ENCODE measurements at regions not wholly inside any gene's neighbourhood (a gene's known extent, or its start where the extent isn't known, plus 50 kb on each side); places are given as distances from the start of the nearest gene placed in this dataset.
"Not testable (repeated sequence)": the region's sequence is repeated elsewhere in the genome, so short reads cannot be mapped to it uniquely, and the experiment has no call there.

DNA sequence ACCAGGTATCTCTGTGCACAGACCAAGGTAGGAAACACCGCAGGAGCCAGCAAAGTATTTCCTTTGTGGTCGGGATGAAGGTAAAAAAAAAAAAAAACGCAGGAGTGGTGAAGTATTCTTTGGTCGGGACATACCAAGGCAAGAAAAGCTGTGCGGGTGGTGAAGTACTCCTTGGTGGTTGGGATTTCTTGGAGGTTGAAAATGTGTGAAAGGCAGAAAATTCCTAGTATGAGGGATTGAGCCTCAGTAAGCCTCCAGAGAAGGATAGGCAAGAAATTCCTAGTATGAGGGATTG, 802.6 kb downstream of the PLA2G4A start:
- no peak for DNase-seq (ENCODE audit: low read depth)

DNA sequence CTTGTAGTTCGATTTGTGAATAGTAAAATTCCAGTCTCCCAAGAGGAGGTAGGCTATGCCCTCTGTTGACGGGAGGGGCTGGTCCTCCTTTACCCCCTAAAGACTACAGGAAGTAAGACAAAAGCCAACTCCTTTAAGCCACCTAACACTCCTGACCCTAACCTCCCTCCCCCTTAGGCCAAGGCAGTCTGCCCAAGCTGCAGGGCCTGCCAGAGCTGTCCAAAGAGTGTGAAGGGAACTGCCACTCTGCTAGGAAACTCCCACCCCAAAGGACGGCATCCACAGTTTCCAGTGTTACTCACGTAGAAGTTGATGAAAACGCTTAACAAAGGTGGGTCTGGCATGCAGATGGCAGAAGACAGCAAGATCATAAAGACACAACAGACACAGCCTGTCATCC, 803.2 kb downstream of the PLA2G4A start:
- DNase-seq (ENCODE audit: low read depth): no peak

DNA sequence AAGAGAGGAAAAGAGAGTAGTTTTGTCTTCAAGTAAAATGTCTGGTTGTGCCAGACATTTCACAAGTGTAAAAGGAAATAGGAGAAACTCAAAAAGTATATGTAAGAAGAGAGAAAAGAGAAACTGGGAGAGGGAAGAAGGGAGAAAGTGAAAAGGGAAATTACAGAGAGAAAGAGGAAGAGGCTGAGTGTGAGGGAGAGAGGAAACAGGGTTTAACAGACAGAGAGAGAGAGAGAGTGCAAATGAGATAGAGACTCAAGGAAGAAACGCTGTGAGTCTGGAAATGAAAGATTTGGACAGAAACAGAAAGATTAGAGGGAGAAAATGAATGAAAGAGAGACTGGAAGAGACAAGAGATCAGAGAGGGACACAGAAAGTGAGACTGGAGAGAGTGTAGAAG, 806.2 kb downstream of the PLA2G4A start:
- DNase-seq (ENCODE audit: low read depth): no peak

DNA sequence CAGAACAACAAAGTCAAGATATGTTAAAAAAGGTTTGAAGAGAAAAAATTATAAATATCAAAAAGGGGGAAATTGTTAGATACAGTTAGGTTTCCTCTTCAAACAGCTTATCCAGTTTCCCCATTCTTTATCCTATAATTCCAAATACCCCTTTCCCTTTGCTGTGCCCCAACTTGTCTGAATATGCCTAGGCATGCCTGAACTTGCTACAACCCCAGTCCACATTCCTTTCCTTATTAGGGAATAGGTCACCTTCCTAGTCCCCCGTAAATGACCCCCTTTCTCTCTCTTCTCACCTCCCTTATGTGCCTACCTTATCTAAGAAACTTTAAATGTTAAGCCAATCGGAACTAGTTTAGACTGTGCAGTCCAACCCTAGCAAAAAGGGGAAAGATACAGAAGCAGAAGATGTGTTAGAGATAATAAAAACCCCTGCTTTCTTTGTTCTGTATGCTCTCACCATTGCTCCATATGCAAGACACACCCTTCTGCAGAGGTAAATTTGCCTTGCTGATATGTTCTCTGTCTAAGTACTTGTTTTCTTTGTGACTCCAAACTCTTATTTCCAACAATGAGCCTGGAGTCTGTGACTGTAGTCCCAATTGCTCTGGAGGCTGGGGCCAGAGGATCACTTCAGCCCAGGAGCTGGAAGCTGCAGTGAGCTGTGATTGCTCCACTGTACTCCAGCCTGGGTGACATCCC, 810.1 kb downstream of the PLA2G4A start:
- DNase-seq (ENCODE audit: low read depth): no peak

DNA sequence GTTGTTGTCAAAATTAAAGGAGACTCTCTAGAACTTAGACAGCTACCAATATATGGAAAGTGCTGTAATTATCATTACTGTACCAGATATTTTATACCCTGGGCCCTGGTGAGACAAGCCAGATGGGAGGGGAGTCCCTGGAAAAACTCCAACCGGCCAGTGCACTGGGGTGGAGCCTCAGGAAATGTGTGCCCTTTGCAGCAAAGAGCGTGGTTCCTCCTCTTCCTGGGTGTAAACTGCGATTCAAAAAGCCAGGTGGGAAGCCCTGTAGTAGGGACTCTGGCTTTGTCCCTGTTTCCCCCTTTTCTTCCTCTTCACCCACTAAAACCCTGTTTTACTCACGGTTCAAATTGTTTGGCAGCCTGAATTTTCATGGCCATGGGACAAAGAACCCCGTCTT, 812.3 kb downstream of the PLA2G4A start:
- DNase-seq (ENCODE audit: low read depth): no peak

DNA sequence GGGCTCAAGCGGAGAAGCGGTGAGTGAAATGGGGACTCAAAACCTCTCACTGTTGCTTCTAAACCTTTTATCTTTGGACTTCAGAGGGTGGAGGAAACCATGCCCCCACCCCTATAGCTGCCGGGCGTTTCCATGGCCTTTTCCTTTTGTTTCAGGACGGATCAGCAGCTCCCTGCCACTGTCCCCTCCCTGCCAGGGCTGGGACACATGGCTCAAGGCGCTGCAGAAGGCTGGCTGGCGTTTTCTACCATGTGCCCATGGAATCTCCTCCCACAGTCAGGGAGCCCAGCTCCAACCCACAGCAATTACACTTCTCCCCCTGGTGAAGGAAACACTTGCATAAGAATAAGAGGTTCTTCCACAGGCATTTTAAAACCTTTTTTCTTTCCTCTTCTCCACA, 812.7 kb downstream of the PLA2G4A start:
- DNase-seq (ENCODE audit: low read depth): no peak

DNA sequence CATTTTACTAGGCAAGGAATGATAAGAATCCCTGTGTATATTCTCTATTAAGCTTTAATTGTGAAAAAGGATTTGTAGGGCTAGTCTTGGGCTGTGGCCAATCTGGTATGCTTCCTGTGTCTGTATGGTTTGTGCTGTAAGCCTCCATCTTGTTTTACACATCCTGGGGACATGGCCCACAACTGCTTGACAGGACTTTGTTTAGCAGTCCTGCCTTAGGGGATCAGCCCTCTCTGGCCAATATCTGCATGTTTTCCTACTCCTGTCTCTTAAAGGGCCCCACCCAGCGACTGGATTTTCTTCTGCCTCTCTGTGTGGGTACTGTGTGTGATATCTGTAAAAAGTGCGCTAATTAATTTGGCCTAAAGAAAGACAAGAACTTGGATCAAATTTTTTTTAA, 813.2 kb downstream of the PLA2G4A start:
- no peak for DNase-seq (ENCODE audit: low read depth)

DNA sequence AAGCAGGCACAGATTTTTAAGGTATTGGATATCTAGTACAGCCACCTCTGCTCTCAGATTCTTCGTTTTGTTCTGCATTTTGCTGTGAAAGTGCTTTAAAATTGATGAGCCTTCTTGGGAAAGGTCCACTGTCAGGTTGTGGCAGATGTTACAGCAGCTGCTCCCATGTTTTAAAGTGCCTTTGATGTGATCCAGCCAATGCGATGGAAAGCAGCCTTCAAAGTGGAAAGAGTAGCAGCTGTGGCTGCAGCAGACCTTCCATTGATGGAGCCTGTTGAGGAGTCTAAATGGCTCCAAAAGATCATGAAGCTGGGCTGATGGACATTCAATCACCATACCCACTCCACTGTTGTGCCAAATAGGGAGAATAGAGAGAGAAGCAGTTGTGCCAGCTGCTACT, 816.9 kb downstream of the PLA2G4A start:
- no peak for DNase-seq (ENCODE audit: low read depth)

DNA sequence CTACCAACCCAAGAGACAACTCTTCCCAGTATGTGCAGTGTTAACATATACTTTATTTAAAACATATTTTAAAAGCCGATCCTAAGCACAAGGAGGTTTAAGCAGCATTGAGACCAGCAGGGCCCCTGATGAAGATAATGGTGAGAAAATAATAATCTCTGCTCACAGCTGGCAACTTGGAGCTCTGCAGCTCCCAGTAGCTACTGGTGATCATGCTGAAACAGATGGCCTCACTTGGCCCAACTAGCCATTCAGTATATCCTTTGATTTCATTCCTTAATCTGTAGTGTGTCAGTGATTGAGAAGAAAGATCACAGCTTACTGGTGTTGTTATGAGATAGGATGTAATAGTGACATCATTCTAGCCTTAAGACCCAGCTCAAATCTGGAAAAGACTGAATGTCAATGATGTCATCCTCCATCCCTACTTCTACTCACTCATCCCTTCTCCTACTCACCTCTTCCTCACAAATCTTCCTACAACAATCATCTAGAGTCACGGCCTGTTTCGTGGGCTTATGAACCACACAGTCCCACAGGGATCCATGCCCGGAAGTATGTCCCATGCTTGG, 817.9 kb downstream of the PLA2G4A start:
- no peak for DNase-seq (ENCODE audit: low read depth)

DNA sequence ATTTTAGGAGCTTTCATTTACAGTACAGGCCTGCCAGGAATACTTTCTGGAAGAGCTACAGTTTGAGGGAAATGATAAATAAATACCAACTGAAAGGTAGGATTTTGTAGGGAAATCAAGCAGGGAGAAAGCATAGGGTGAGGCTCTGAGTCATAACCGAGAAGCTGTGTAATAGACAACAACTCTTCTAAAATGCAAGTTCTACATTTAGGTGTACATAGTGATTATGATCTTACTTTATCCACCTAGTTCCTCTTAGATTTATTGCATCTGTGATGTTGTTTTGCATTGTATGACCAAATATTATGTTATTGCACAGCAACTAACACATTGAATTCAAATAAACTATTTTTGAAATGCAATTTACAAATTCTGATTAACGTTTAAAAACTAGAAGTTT, 819.3 kb downstream of the PLA2G4A start:
- DNase-seq (ENCODE audit: low read depth): no peak

DNA sequence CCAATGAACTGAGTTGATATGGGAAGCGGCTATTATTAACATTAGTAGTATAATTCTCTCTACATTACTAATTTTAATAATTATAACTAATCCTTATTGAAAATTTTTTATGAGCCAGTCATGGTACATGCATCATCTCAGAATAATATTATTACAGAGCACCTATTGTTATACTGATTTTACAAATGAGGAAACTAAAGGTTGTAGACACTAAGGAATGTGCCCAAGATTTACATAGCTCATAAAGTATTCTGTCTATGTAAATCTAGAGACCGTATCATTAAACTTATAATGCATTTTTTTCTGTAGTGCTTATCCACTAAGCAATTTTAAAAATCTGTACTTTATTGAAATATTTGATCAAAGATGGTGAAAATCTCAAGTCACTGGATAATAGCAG, 825.9 kb downstream of the PLA2G4A start:
- no peak for DNase-seq (ENCODE audit: low read depth)

DNA sequence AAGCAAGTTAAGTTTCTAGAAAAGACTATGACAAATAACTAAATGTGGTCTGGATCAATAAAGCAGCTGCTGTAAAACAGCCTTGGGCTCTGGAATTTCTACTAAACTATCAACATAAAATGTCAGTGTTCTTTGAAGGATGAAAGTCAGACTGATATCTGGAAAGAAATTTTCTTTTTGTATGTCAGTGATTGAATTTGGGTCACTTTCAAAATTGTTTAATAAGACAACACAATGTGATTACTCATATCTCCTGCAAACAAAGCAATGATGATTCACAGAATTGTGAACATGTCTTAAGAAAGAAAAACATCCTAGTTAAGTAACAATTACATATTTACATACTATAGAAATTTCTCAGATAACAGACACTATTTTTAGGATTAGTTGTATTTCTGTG, 826.4 kb downstream of the PLA2G4A start:
- no peak for DNase-seq (ENCODE audit: low read depth)

DNA sequence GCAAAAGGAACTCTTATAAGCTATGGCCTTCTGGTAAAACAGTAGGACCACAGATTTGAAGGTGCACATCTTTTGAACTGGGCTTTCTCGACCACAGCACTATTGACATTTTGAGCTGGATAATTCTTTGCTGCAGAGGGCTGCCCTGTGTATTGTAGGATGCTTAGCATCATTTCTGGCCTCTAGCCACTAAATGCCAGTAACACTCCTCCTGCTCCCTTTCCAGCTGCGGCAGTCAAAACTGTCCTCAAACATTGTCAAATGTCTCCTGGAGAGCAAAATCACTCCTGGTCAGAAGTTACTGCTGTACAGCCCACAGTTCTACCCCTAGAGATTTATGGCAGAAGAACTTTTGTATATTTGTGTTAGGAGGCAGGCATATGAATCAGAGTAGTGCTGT, 836.7 kb downstream of the PLA2G4A start:
- no peak for DNase-seq (ENCODE audit: low read depth)

DNA sequence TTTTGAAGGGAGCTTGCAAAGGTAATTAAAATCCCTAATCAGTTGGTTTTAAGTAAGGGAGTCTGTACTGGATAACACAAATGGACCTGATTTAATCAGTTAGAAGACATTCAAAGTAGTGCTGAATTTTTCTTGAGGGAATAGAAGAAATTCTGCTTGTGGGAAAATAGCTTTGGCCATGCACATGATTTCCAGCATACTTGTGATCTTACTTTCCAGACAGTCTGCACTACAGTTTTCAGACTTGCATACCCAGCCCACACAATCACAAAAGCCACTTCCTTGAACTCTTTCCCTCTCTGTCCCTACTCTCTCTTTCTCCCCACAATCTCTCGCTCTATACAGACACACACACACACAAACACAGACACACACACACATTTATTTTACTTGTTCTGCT, 852.1 kb downstream of the PLA2G4A start:
- peak; percentile 35 for DNase-seq (ENCODE audit: low read depth)

DNA sequence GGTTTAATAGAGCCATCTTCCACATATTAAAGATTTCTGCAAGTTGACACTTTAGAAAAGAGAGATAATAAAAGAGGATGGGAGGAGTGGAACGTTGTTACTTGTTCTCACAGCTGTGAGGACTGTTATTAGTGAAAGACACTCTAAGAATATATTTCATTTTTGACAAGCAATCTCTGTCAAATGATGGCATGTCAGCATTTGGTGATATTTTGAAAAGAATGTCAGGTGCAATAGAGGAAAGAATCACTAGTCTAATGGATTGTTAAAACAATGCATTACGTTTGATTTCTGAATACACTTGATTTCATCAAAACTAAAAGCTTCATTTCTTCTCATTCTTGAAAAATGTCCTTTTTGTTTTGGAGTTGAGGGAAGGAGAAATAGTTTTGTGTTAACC, 853.4 kb downstream of the PLA2G4A start:
- DNase-seq (ENCODE audit: low read depth): no peak

DNA sequence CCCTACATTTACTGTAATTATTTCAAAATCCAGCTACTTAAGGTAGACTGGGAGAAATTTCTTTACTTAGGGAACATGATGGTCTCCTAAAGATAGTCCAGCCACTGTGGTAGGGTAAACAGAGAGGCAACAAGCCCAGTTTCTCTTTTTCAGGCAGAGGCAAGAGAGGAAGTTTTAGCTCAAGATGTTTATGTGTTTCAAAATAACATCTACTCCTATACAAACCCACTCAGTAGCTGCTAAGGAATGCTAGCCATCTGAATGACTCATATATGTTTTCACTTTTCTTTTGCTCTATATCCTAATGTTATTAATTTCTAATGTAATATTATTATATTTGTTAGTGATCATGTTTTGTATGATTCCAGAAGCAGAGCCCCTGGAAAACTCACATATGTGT, 856.6 kb downstream of the PLA2G4A start:
- DNase-seq (ENCODE audit: low read depth): peak; percentile 33

DNA sequence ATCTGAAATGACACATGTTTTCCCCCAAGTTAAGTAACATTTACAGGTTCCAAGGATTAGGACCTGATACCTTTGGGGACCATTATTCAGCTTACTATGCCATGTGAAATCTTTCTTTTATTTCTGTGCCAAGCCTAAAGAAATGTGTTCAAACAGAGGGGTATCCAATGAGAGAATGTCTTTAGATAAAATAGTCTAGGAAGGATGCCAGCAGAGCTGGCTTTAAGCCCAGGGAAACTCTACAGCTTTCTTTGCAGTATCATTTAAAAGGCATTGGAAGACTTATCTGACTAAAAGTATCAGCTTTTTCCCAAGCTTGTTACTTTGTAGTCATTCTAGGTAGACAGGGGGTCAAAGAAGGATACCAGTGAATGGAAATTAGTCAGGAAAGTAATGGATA, 860.4 kb downstream of the PLA2G4A start:
- DNase-seq (ENCODE audit: low read depth): peak; percentile 57

DNA sequence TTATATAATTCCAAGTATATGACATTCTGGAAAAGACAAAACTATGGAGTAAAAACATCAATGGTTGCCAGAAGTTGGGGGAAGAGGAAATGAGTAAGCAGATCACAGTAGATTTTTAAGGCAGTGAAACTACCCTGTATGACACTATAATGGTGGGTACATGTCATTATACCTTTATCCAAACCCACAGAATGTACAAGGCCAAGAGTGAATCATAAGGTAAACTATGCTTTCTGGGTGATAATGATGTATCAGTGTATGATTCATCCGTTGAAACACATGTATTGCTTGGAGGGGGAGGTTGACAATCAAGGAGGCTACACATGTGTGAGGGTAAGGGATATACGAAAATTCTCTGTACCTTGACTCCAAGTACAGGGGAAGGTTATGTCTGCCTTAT, 862.7 kb downstream of the PLA2G4A start:
- peak; percentile 76 for DNase-seq (ENCODE audit: low read depth)

DNA sequence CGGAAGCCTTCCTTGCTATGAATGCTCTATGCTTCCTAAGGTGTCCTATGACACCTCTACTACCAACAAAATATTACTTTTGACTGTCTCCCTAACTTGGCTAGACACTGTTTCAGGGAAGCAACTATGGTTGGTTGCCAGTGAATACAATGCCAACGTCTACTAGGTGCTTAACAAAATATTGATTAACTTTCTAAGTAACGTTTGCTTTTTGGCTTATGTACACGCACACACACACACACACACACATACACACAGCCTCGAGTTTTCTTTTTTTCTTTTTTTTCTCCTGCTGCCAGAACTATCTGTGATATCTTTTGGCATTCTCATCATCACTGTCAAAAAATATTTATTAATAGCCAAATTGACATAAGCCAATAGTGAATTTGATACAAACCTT, 864.0 kb downstream of the PLA2G4A start:
- DNase-seq (ENCODE audit: low read depth): no peak

DNA sequence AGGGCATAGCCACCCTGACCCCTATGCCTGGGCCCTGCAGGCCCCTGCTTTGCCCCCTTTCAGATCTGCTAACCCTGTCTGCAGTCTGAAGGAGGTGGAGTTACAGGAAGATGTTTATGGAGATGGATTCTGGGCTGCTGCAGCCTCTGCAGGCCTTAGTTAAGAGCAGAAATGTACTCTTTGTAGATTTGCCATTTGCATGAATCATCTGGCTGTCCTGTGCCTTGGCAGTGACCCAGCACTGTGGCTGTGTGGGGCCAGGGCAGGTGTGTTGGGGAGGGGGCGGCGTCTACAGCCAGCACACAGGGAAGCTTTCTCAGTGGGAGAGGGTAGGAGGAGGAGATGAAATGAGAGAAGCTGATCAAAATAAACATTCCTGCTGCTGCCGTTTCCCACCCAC, 867.3 kb downstream of the PLA2G4A start:
- peak; percentile 8 for DNase-seq (ENCODE audit: low read depth)

DNA sequence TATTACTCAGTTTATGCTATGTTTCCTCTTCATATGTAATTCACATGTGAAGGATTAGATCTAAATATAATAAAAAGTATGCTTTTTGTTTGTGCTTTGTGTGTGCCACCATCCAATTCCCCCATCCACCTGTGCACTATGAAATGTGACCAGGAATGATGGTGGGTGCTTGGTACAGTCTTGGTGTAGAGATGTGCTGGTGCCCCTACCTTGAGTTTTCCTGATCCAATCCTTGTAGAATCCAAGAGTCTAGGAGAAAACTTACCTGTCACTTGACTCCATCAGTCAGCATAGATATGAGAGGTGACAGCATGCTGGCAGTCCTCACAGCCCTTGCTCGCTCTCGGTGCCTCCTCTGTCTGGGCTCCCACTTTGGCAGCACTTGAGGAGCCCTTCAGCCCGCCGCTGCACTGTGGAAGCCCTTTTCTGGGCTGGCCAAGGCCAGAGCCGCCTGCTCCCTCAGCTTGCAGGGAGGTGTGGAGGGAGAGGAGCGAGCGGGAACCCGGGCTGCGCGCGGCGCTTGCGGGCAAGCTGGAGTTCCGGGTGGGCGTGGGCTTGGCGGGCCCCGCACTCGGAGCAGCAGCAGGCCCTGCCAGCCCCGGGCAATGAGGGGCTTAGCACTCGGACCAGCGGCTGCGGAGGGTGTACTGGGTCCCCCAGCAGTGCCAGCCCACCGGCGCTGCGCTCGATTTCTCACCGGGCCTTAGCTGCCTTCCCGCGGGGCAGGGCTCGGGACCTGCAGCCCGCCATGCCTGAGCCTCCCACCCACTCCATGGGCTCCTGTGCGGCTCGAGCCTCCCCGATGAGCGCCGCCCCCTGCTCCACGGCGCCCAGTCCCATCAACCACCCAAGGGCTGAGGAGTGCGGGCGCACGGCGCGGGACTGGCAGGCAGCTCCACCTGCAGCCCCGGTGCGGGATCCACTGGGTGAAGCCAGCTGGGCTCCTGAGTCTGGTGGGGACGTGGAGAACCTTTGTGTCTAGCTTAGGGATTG, 874.7 kb downstream of the PLA2G4A start:
- DNase-seq (ENCODE audit: low read depth): not testable (repeated sequence)

DNA sequence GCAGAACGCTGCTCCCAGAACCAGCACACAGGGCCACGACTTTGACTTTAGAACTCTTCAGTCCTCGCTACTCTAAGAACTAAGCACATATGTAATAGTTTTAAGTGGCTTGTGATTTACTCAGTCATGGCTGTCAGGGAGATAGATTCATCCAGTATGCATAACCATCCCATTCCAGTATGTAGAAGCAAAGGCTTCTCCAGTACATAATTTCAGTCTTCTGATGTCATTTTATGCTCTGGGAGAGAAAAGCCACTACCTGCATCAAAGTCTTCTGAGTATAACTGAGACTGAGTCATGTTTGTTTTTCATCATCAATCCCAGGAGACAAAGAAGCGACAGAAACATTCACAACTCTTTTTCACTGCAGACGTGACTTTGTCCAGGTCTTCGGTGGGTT, 885.7 kb downstream of the PLA2G4A start:
- no peak for DNase-seq (ENCODE audit: low read depth)

DNA sequence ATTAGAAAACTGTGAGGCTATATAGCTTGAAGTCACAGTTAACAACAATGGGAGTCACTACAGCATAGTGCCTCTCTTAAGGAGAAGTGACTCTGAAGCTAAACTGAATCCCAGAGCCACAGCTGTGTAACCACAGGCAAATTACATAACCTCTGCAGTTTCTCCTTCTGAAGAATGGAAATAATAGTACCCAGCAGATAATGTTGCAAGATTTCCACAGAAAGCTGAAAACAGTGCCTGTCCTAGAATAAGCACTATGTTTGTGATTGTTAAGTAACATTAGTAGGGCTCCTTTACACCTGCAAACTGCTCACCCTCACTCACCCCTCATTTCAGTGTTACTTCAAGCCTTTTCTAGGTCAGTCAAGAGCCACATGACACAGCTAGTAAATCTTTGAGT, 886.7 kb downstream of the PLA2G4A start:
- DNase-seq (ENCODE audit: low read depth): no peak
